ENCODE measurements at regions not wholly inside any gene's neighbourhood (a gene's known extent, or its start where the extent isn't known, plus 50 kb on each side); places are given as distances from the start of the nearest gene placed in this dataset.

- TF ChIP-seq PATZ1 (CRISPR knock-in tag; IDR thresholded peaks at IDR 0.05; ENCODE audit: borderline replicate concordance), result no peak
- no peak for TF ChIP-seq PPARA (CRISPR knock-in tag; IDR thresholded peaks at IDR 0.05; ENCODE audit: borderline replicate concordance)
- no peak for TF ChIP-seq TOX (CRISPR knock-in tag; IDR thresholded peaks at IDR 0.05; ENCODE audit: borderline replicate concordance)
- no peak for TF ChIP-seq ZFP30 (CRISPR knock-in tag; IDR thresholded peaks at IDR 0.05)
- no peak for TF ChIP-seq CREB5 (CRISPR knock-in tag; IDR thresholded peaks at IDR 0.05; ENCODE audit: low read depth)
- no peak for TF ChIP-seq TCF4 (CRISPR knock-in tag; IDR thresholded peaks at IDR 0.05; ENCODE audit: borderline replicate concordance)
- no peak for TF ChIP-seq RARB (CRISPR knock-in tag; IDR thresholded peaks at IDR 0.05)
- TF ChIP-seq ARNTL (CRISPR knock-in tag; IDR thresholded peaks at IDR 0.05; ENCODE audit: borderline replicate concordance, low read depth), result no peak
- TF ChIP-seq OSR1 (CRISPR knock-in tag; IDR thresholded peaks at IDR 0.05), result no peak
Measured at GRCh38 chr11:22923561-22923960, 63.3 kb upstream of the CCDC179 start.
